ENCODE measurements at regions not wholly inside any gene's neighbourhood (a gene's known extent, or its start where the extent isn't known, plus 50 kb on each side); places are given as distances from the start of the nearest gene placed in this dataset.
"Not testable (repeated sequence)": the region's sequence is repeated elsewhere in the genome, so short reads cannot be mapped to it uniquely, and the experiment has no call there.

- TF ChIP-seq POLR2A (IDR thresholded peaks at IDR 0.05), result not testable (repeated sequence)
- TF ChIP-seq, protein P1, sequence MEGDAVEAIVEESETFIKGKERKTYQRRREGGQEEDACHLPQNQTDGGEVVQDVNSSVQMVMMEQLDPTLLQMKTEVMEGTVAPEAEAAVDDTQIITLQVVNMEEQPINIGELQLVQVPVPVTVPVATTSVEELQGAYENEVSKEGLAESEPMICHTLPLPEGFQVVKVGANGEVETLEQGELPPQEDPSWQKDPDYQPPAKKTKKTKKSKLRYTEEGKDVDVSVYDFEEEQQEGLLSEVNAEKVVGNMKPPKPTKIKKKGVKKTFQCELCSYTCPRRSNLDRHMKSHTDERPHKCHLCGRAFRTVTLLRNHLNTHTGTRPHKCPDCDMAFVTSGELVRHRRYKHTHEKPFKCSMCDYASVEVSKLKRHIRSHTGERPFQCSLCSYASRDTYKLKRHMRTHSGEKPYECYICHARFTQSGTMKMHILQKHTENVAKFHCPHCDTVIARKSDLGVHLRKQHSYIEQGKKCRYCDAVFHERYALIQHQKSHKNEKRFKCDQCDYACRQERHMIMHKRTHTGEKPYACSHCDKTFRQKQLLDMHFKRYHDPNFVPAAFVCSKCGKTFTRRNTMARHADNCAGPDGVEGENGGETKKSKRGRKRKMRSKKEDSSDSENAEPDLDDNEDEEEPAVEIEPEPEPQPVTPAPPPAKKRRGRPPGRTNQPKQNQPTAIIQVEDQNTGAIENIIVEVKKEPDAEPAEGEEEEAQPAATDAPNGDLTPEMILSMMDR (IDR thresholded peaks at IDR 0.05), result not testable (repeated sequence)
These were observed 69.5 kb upstream of the GPR89A start for GRCh38 chr1:145538118-145538882.
